IMR-90 (cell line): ENCODE measurements at regions not wholly inside any gene's neighbourhood (a gene's known extent, or its start where the extent isn't known, plus 50 kb on each side); places are given as distances from the start of the nearest gene placed in this dataset.

Experiments
- CHD1 ChIP-seq: IDR thresholded peaks from 2 replicates; pipeline ENCODE4 v1.6.1; 2012; ENCODE audit warnings: low read depth, low read length, improper control_type of control experiment
- MAFK ChIP-seq: IDR thresholded peaks from 2 replicates; pipeline ENCODE4 v1.6.1; 2012; ENCODE audit warnings: low read depth, low read length, improper control_type of control experiment
- MXI1 ChIP-seq: IDR thresholded peaks from 2 replicates; pipeline ENCODE4 v1.6.1; 2012; ENCODE audit warnings: low read depth, mild to moderate bottlenecking, low read length, moderate library complexity, borderline replicate concordance
- NFE2L2 ChIP-seq: fragments of 150-350 bp; IDR thresholded peaks from 2 replicates; pipeline ENCODE4 v1.6.1; 2016; ENCODE audit warnings: low read depth, mild to moderate bottlenecking, low read length
- POLR2A ChIP-seq: IDR thresholded peaks from 2 replicates; pipeline ENCODE4 v1.6.1; 2012; ENCODE audit warnings: mild to moderate bottlenecking, low read depth, low read length
- TF ChIP-seq, protein P1 (sequence below): conservative IDR thresholded peaks from 2 replicates; pipeline ENCODE4 v1.5.1; 2012; ENCODE audit warnings: mild to moderate bottlenecking, low read depth, low read length, improper control_type of control experiment

DNA sequence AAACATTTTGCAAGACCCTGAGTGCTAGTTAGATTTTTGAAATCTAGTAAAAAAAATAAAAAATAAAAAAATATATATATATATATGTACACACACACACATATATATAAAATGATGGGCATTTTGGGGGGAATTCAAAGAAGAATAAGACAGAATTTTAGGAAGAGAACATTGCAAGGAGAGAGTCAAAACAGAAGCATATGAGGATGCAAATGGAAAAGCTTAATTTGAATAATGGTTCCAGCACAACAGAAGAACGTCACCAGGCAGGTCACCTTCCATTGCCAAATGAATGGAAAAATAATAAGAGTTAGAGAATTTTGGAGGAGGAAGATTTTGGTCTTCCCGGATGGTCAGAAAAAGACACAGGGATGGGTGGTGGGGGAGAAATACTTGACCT lies 1097.2 kb downstream of the BCL11A start:
- TF ChIP-seq, protein P1, sequence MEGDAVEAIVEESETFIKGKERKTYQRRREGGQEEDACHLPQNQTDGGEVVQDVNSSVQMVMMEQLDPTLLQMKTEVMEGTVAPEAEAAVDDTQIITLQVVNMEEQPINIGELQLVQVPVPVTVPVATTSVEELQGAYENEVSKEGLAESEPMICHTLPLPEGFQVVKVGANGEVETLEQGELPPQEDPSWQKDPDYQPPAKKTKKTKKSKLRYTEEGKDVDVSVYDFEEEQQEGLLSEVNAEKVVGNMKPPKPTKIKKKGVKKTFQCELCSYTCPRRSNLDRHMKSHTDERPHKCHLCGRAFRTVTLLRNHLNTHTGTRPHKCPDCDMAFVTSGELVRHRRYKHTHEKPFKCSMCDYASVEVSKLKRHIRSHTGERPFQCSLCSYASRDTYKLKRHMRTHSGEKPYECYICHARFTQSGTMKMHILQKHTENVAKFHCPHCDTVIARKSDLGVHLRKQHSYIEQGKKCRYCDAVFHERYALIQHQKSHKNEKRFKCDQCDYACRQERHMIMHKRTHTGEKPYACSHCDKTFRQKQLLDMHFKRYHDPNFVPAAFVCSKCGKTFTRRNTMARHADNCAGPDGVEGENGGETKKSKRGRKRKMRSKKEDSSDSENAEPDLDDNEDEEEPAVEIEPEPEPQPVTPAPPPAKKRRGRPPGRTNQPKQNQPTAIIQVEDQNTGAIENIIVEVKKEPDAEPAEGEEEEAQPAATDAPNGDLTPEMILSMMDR: no peak
- TF ChIP-seq POLR2A: no peak
- no peak for TF ChIP-seq CHD1
- TF ChIP-seq NFE2L2: no peak
- TF ChIP-seq MAFK: no peak
- no peak for TF ChIP-seq MXI1
